ENCODE measurements at regions not wholly inside any gene's neighbourhood (a gene's known extent, or its start where the extent isn't known, plus 50 kb on each side); places are given as distances from the start of the nearest gene placed in this dataset.

- Histone ChIP-seq H3K4me1 (ENCODE audit: control insufficient read depth, insufficient read depth, low read length) (no peaks in the 10 kb centered on the region), H3K36me3 (ENCODE audit: control insufficient read depth, insufficient read depth, low read length) (no peaks in the 10 kb centered on the region), H3K27me3 (ENCODE audit: control insufficient read depth, insufficient read depth, low read length) (no peaks in the 10 kb centered on the region), H3K27ac (ENCODE audit: low read length) (no peak overlapping the region), H3K4me3 (ENCODE audit: low read length) (no peak overlapping the region), H3K9me3 (ENCODE audit: control insufficient read depth, insufficient read depth, low read length) (no peaks in the 10 kb centered on the region)
- WGBS (ENCODE audit: insufficient coverage, insufficient read length) = no CpG with 5 or more reads among the region's 9 CpGs
- no peak for DNase-seq (ENCODE audit: low read depth, low spot score)
These were observed 66.3 kb upstream of the KLF6 start for GRCh38 chr10:3850999-3851937.

GRCh38 chr10:3848775-3849635, 64.0 kb upstream of the KLF6 start:
- Histone ChIP-seq H3K9me3 (ENCODE audit: control insufficient read depth, insufficient read depth, low read length) (no peaks in the 10 kb centered on the region), H3K36me3 (ENCODE audit: control insufficient read depth, insufficient read depth, low read length) (no peaks in the 10 kb centered on the region), H3K4me3 (ENCODE audit: low read length) (no peak overlapping the region), H3K4me1 (ENCODE audit: control insufficient read depth, insufficient read depth, low read length) (no peaks in the 10 kb centered on the region), H3K27me3 (ENCODE audit: control insufficient read depth, insufficient read depth, low read length) (no peaks in the 10 kb centered on the region), H3K27ac (ENCODE audit: low read length) (no peak overlapping the region)
- WGBS (ENCODE audit: insufficient coverage, insufficient read length) = no CpG with 5 or more reads among the region's 4 CpGs
- DNase-seq (ENCODE audit: low read depth, low spot score) = no peak

- H3K4me1 ChIP-seq (ENCODE audit: control insufficient read depth, insufficient read depth, low read length) = no peaks in the 10 kb centered on the region
- H3K4me3 ChIP-seq (ENCODE audit: low read length) = no peak overlapping the region
- H3K9me3 ChIP-seq (ENCODE audit: control insufficient read depth, insufficient read depth, low read length) = no peaks in the 10 kb centered on the region
- no peak for DNase-seq (ENCODE audit: low read depth, low spot score)
- no peaks in the 10 kb centered on the region for H3K36me3 ChIP-seq (ENCODE audit: control insufficient read depth, insufficient read depth, low read length)
- no CpG with 5 or more reads among the region's 6 CpGs for WGBS (ENCODE audit: insufficient coverage, insufficient read length)
- H3K27ac ChIP-seq (ENCODE audit: low read length) = no peak overlapping the region
- H3K27me3 ChIP-seq (ENCODE audit: control insufficient read depth, insufficient read depth, low read length) = no peaks in the 10 kb centered on the region
These were observed 63.2 kb upstream of the KLF6 start for GRCh38 chr10:3848005-3848774.

GRCh38 chr10:3846736-3847135, 61.7 kb upstream of the KLF6 start:
- no peaks in the 10 kb centered on the region for H3K9me3 ChIP-seq (ENCODE audit: control insufficient read depth, insufficient read depth, low read length)
- no CpG with 5 or more reads among the region's 3 CpGs for WGBS (ENCODE audit: insufficient coverage, insufficient read length)
- no peaks in the 10 kb centered on the region for H3K27me3 ChIP-seq (ENCODE audit: control insufficient read depth, insufficient read depth, low read length)
- DNase-seq (ENCODE audit: low read depth, low spot score) = no peak
- H3K4me1 ChIP-seq (ENCODE audit: control insufficient read depth, insufficient read depth, low read length) = no peaks in the 10 kb centered on the region
- no peak overlapping the region for H3K27ac ChIP-seq (ENCODE audit: low read length)
- no peak overlapping the region for H3K4me3 ChIP-seq (ENCODE audit: low read length)
- no peaks in the 10 kb centered on the region for H3K36me3 ChIP-seq (ENCODE audit: control insufficient read depth, insufficient read depth, low read length)

GRCh38 chr10:3844491-3845025, 59.5 kb upstream of the KLF6 start:
- H3K9me3 ChIP-seq (ENCODE audit: control insufficient read depth, insufficient read depth, low read length) = no peaks in the 10 kb centered on the region
- no peak overlapping the region for H3K4me3 ChIP-seq (ENCODE audit: low read length)
- H3K4me1 ChIP-seq (ENCODE audit: control insufficient read depth, insufficient read depth, low read length) = no peaks in the 10 kb centered on the region
- no peak for DNase-seq (ENCODE audit: low read depth, low spot score)
- H3K27ac ChIP-seq (ENCODE audit: low read length) = no peak overlapping the region
- WGBS (ENCODE audit: insufficient coverage, insufficient read length) = no CpG with 5 or more reads among the region's 1 CpG
- H3K36me3 ChIP-seq (ENCODE audit: control insufficient read depth, insufficient read depth, low read length) = no peaks in the 10 kb centered on the region
- no peaks in the 10 kb centered on the region for H3K27me3 ChIP-seq (ENCODE audit: control insufficient read depth, insufficient read depth, low read length)

- H3K27me3 ChIP-seq (ENCODE audit: control insufficient read depth, insufficient read depth, low read length) = no peaks in the 10 kb centered on the region
- no peaks in the 10 kb centered on the region for H3K9me3 ChIP-seq (ENCODE audit: control insufficient read depth, insufficient read depth, low read length)
- no peak overlapping the region for H3K4me3 ChIP-seq (ENCODE audit: low read length)
- H3K4me1 ChIP-seq (ENCODE audit: control insufficient read depth, insufficient read depth, low read length) = no peaks in the 10 kb centered on the region
- no peak overlapping the region for H3K27ac ChIP-seq (ENCODE audit: low read length)
- H3K36me3 ChIP-seq (ENCODE audit: control insufficient read depth, insufficient read depth, low read length) = no peaks in the 10 kb centered on the region
- DNase-seq (ENCODE audit: low read depth, low spot score) = no peak
- WGBS (ENCODE audit: insufficient coverage, insufficient read length) = no CpG with 5 or more reads among the region's 14 CpGs
These were observed 53.7 kb upstream of the KLF6 start for GRCh38 chr10:3838460-3839437.

- no CpG with 5 or more reads among the region's 9 CpGs for WGBS (ENCODE audit: insufficient coverage, insufficient read length)
- Histone ChIP-seq H3K36me3 (ENCODE audit: control insufficient read depth, insufficient read depth, low read length) (no peaks in the 10 kb centered on the region), H3K4me3 (ENCODE audit: low read length) (no peak overlapping the region), H3K9me3 (ENCODE audit: control insufficient read depth, insufficient read depth, low read length) (no peaks in the 10 kb centered on the region), H3K27me3 (ENCODE audit: control insufficient read depth, insufficient read depth, low read length) (no peaks in the 10 kb centered on the region), H3K4me1 (ENCODE audit: control insufficient read depth, insufficient read depth, low read length) (no peaks in the 10 kb centered on the region), H3K27ac (ENCODE audit: low read length) (no peak overlapping the region)
- DNase-seq (ENCODE audit: low read depth, low spot score) = no peak
These were observed 52.8 kb upstream of the KLF6 start for GRCh38 chr10:3837647-3838459.

- Histone ChIP-seq H3K4me3 (ENCODE audit: low read length) (no peak overlapping the region), H3K4me1 (ENCODE audit: control insufficient read depth, insufficient read depth, low read length) (no peaks in the 10 kb centered on the region), H3K27ac (ENCODE audit: low read length) (no peak overlapping the region), H3K36me3 (ENCODE audit: control insufficient read depth, insufficient read depth, low read length) (no peaks in the 10 kb centered on the region), H3K27me3 (ENCODE audit: control insufficient read depth, insufficient read depth, low read length) (no peaks in the 10 kb centered on the region), H3K9me3 (ENCODE audit: control insufficient read depth, insufficient read depth, low read length) (no peaks in the 10 kb centered on the region)
- WGBS (ENCODE audit: insufficient coverage, insufficient read length) = no CpG with 5 or more reads among the region's 2 CpGs
- DNase-seq (ENCODE audit: low read depth, low spot score) = no peak
These were observed 51.3 kb upstream of the KLF6 start for GRCh38 chr10:3836222-3836820.
